Inferior parietal cortex (tissue), 1 donor: ENCODE measurements at regions not wholly inside any gene's neighbourhood (a gene's known extent, or its start where the extent isn't known, plus 50 kb on each side); places are given as distances from the start of the nearest gene placed in this dataset.

Source experiments
- DNase-seq: peaks from one replicate; pipeline ENCODE4 v3.0.0-alpha.2; 2016; ENCODE audit errors: extremely low spot score

- DNase-seq = no peak
These were observed 57.7 kb upstream of the CPEB4 start for GRCh38 chr5:173830421-173830820.

- no peak for DNase-seq
These were observed 56.8 kb upstream of the CPEB4 start for GRCh38 chr5:173831196-173831914.

DNA sequence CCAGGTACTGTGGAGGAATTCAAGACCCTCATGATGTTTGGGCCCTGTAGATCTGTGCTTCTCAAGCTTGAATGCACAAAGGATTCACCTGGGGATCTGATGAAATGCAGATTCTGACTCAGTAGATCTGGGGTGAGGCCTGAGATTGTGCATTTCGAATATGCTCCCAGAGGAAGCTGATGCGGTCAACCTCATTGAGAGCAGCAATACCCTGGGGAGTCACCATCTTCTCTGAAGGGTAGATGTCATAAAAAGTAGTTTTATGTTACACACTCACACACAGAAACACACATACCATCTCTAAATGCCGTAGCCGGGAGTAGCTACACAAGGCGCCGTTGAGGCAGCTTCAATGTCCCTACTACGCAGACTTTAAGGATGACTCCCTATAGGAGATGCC lies 55.8 kb upstream of the CPEB4 start:
- no peak for DNase-seq

DNA sequence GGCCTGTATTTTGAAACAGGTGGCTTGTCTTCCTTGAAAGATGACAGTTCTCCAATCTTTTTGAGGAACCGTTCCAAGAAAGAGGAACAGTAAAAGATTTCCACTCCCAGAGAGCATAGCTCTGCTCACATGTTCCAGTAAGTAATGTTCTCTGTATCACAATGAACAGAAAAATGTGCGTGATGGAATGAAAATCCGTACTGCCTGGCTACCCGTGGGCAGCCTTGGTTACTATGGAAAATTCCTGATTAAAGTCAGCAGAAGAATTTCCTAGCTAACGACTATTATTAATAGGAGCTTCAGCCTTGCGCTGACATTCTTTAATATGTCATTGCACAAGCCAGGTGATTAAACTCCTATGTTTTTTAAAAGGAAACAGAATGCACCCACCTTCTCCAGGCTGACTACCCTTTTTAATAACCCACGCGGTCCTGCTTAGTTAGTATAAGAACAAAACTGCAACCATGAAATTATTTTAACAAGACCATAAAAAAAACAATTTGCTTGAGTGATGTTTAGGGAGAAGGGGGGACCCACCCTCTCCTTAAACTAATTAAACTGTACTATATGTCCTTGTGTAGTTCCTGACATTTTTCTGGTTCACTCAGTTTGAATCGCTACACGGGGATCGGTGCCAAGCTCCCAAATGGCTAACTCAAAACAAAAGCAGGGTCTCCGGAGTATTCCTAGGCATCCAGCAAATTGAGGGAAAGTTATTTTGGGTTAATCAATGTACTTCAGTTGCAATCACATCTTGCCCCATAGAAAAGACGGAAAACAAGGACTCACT lies 54.8 kb upstream of the CPEB4 start:
- DNase-seq = peak; percentile 58

GRCh38 chr5:173834071-173834771 lies 53.9 kb upstream of the CPEB4 start:
- DNase-seq = no peak

- no peak for DNase-seq
These were observed 53.0 kb upstream of the CPEB4 start for GRCh38 chr5:173835131-173835530.

DNA sequence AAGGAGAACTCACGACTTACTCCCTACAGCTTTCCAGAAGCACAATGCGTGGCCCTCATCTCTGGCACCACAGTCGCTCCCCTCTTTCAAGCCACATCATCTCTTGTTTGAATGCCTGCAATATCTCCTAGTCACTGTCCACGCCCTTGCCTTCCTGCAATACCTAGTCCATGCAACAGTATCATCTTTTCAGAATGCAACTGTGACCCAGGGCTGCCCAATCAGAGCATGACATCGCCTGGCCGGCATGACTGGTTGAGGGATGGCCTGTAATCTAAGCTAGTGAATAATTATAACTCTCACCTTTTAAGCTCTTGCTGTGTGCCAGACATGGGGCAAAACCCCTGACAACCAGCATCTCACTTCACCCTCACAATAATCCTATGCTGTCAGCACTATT lies 52.5 kb upstream of the CPEB4 start:
- DNase-seq = no peak

GRCh38 chr5:173837654-173838053 lies 50.5 kb upstream of the CPEB4 start:
- no peak for DNase-seq
